ENCODE measurements at regions not wholly inside any gene's neighbourhood (a gene's known extent, or its start where the extent isn't known, plus 50 kb on each side); places are given as distances from the start of the nearest gene placed in this dataset.

GRCh38 chr2:192373754-192374153 lies 179.0 kb upstream of the TMEFF2 start:
- no peak for DNase-seq

DNA sequence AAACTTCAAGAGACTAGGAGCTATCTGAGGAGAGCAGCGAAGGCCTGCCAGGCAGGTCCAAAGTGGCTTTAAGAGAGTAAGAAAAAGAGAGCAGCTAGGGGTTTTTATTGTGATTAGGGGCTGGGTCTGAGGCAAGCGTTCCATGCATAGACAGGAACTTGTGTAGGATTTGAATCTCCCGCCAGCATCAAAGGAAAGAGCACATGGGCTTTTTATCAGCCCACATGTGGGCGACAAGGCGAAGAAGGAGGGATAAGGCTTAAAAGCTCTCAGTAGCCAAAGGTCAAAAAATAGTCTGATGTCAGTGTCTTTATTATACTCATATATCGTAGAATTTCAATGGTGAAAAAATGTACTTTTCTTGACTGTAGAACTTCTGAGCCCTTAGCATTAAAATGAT lies 178.5 kb upstream of the TMEFF2 start:
- DNase-seq: no peak

GRCh38 chr2:192369969-192370368 lies 175.2 kb upstream of the TMEFF2 start:
- no peak for DNase-seq

GRCh38 chr2:192357217-192357616 lies 162.5 kb upstream of the TMEFF2 start:
- DNase-seq: no peak

DNA sequence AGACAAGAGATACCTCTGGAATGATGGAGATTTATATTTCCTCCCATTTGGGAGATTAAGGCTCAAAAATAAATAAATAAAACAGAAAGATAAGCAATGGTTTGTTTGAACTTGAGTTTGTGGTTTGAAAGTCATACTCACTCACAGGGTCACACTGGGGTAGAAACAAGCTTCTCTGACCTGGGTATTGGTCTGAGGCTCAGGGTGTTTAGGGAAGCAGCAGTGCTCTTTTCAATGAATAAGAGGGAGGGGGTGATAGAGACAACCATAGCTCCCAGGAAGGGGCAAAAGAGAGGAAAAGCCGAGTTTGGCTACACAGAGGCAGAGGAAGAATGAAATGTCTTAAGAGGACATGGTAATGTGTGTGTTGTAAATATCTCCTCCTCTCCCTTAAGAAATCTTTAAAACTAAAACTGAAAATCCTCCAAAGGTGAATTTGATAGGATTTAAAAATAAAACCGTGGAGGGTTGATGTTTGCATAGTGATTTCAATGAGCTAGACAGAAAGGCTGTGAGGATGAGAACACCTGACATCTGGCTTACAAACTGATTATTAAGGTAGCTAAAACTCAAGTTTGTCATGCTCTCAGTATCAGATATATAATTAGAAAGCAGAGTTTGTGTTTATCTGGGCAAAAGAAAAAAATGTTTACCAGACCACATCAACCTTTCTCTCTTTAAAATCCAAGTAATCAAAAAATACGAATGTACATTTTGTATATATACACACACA lies 159.9 kb upstream of the TMEFF2 start:
- no peak for DNase-seq

DNA sequence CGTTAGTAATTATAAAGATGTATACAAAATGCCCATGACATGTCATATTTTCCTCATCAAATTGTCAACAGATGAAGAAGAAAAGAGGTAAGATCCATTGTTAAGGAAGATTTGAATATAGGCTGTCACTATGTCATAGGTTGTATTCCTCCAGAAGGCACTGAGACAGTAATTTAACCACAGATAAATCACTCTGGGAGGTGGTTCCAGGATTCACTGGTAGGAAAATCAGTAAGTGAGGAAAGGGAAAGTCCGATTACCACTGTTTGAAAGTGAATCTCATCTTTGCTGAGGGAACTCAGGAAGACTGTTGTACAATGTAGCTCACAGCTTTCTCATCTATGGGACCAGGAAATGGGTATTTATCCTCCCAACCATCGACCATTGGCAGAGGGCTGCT lies 152.8 kb upstream of the TMEFF2 start:
- DNase-seq: no peak

- no peak for DNase-seq
Observed at GRCh38 chr2:192345287-192345686, 150.6 kb upstream of the TMEFF2 start.

- no peak for DNase-seq
Observed at GRCh38 chr2:192333642-192334041, 138.9 kb upstream of the TMEFF2 start.

GRCh38 chr2:192328297-192328696 lies 133.6 kb upstream of the TMEFF2 start:
- no peak for DNase-seq

- DNase-seq: no peak
Observed at GRCh38 chr2:192327576-192327975, 132.8 kb upstream of the TMEFF2 start.

GRCh38 chr2:192315543-192315942 lies 120.8 kb upstream of the TMEFF2 start:
- no peak for DNase-seq

DNA sequence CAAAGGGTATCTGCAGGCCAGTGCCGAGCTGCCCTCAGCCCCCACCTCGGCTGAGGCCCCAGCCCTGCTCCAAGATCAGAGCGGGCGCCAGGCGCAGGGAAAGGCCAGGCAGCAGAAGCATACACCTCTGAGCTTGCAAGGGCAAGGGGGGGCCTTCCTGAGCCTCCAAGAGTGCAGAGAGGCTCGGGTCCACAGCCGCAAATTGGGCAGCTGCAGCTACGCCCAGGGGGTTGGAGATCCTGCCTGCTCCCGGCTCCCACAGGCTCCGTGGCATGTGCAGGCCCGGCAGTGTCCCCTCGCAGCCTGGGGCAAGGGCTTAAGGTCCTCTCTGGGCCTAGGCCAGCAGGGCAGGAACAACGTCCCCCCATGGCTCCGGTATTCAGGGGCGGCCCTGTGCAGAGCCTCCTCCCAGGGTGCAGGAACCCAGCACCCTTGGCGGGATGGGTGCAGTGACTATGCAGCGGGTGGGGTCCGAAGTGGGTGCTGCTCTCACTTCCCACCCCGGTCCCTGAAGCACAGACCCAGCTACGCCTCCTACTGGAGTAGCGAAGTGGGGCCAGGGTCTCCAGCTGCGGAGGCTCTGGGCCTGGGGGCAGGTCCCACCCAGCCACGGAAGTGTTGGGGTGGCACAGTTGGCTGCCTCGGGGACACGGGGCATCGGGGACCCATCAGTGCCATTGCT lies 120.2 kb upstream of the TMEFF2 start:
- peak; percentile 21 for DNase-seq

DNA sequence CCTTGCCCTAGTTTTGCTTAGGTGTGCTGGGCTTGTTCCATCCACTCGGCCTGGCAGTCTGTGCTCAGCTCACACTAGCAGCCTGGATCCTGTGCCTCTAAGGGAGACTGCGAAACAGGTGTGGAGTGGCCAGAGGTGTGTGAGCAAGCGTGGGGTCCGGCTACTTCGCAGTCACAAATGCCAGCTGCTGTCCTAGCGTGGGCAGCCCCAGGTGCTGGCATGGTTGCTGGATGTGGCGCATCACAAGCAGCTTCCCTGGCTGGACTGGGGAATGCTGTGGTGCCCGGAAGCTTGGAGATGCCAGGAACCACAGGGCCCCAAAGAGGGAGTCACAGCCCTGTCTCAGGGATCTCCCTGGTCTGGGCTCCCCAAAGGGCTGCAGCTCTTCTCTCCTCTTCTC lies 119.0 kb upstream of the TMEFF2 start:
- DNase-seq: no peak

DNA sequence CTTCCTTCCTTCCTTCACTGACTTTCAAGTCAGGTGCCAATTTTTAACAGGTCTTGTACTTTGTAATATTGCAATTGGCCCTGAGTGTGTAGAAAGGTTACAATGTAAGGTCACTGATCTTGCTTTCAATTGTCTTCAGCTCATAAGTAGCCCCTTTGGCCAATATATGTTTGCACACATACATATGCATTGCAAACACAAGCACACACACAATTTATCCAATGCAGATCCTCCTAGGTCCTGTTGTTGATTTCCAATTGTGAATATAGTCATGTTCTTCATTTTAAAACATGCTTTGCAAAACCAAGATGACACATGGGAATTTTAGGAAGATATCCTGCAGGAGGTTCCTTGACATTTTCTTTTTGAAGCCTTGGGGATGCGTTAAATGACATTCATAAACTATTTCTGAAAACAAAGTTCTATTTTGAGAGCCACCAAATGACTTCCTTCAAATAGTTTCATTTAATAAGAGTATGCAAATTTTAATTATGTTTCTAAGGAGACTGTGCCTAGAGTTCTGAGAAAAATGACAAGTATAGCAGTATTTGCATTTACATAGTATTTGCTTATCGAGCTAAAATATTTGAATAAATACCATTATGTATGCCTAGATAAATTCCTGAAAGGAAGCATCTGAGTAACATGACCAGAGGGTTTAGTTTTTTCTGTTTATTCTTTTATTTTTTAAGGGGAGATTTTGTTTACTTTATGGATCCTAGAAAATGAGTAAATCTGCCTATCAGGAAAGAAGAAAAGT lies 117.1 kb upstream of the TMEFF2 start:
- no peak for DNase-seq

GRCh38 chr2:192307530-192307929 lies 112.8 kb upstream of the TMEFF2 start:
- no peak for DNase-seq

GRCh38 chr2:192298664-192299063 lies 103.9 kb upstream of the TMEFF2 start:
- no peak for DNase-seq

DNA sequence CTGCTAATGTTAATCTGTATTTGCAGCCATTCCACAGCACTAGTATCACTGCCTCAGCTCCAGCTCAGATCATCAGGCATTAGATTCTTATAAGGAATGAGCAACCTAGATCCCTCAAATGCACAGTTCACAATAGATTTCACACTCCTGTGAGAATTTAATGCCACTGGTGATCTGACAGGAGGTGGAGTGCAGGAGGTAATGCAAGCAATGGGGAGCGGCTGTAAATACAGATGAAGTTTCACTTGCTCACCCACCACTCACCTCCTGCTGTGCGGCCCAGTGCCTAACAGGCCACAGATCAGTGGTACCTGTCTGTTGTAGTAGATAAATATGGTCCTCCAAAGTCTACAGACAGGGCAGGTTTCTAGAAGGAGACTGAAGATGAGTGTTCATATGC lies 97.7 kb upstream of the TMEFF2 start:
- DNase-seq: no peak

GRCh38 chr2:192288295-192288694 lies 93.6 kb upstream of the TMEFF2 start:
- no peak for DNase-seq

- no peak for DNase-seq
Observed at GRCh38 chr2:192286093-192286701, 91.5 kb upstream of the TMEFF2 start.

- DNase-seq: no peak
Observed at GRCh38 chr2:192283450-192283849, 88.7 kb upstream of the TMEFF2 start.

DNA sequence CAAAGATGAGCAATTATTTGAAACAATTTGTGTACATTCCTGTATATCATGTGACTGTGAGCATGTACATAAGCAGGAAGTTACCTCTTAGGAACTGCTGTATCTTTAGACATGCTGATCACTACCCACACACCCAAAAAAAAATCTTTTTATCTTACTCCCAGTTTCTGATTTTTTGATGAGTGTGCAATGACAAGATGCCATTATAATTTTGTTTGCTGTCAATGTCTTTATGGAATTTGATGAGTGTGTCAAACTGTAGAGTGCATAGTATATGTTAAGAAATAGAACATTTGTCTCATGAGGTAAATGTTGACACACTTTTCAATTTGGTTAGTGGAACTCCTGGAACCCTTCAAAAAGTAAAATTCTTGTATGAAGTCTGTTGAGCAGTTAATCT lies 84.0 kb upstream of the TMEFF2 start:
- DNase-seq: no peak

DNA sequence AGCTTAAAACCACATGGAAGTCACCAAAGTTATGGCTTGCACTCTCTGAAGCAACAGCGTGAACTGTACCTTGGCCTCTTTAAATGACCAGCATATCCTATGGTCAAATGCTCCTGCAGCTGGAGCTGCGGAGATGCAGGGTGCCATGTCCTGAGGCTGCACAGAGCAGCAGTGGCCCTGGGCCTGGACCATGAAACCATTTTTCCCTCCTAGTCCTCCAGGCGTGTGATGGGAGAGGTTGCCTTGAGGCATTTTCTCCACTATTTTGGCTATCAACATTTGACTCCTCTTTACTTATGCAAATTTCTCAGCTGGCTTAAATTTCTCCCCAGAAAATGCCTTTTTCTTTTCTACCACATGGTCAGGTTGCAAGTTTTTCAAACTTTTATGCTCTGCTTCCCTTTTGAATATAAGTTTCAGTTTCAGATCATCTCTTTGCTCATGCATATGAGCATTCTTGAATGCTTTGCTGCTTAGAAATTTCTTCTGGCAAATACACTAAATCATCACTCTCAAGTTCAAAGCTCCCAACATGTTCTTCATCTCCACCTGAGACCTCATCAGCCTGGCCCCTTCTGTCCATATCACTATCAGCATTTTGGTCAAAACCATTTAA lies 82.9 kb upstream of the TMEFF2 start:
- no peak for DNase-seq

- DNase-seq: no peak
Observed at GRCh38 chr2:192275632-192276031, 80.9 kb upstream of the TMEFF2 start.
